IPS-18a (cell line): ENCODE measurements at regions not wholly inside any gene's neighbourhood (a gene's known extent, or its start where the extent isn't known, plus 50 kb on each side); places are given as distances from the start of the nearest gene placed in this dataset.

Experiments used
- H3K27ac ChIP-seq: one replicate; pipeline ENCODE4 v1.5.1; 2013; ENCODE audit warnings: low read length
- H3K27me3 ChIP-seq: one replicate; pipeline ENCODE4 v1.6.1; 2013; ENCODE audit warnings: mild to moderate bottlenecking, low read length; ENCODE audit not compliant: control insufficient read depth, insufficient read depth
- H3K36me3 ChIP-seq: one replicate; pipeline ENCODE4 v1.6.1; 2013; ENCODE audit warnings: low read depth, low read length; ENCODE audit not compliant: control insufficient read depth
- H3K4me1 ChIP-seq: one replicate; pipeline ENCODE4 v1.6.1; 2013; ENCODE audit warnings: low read depth, low read length; ENCODE audit not compliant: control insufficient read depth
- H3K4me3 ChIP-seq: one replicate; pipeline ENCODE4 v1.5.1; 2013; ENCODE audit warnings: low read length
- H3K9ac ChIP-seq: one replicate; pipeline ENCODE4 v1.6.1; 2013; ENCODE audit warnings: mild to moderate bottlenecking, low read length, moderate library complexity
- H3K9me3 ChIP-seq: one replicate; pipeline ENCODE4 v1.6.1; 2013; ENCODE audit warnings: low read depth, low read length; ENCODE audit not compliant: control insufficient read depth

- Histone ChIP-seq H3K4me1 (no peaks in the 10 kb centered on the region), H3K36me3 (no peaks in the 10 kb centered on the region), H3K27ac (no peak overlapping the region), H3K9me3 (no peaks in the 10 kb centered on the region), H3K27me3 (no peaks in the 10 kb centered on the region), H3K9ac (no peak overlapping the region), H3K4me3 (no peak overlapping the region)
Observed at GRCh38 chr5:89280103-89281037, 397.4 kb upstream of the MEF2C start.

GRCh38 chr5:89279391-89280036, 396.5 kb upstream of the MEF2C start:
- Histone ChIP-seq H3K27me3 (no peaks in the 10 kb centered on the region), H3K4me1 (no peaks in the 10 kb centered on the region), H3K27ac (no peak overlapping the region), H3K4me3 (no peak overlapping the region), H3K9ac (no peak overlapping the region), H3K36me3 (no peaks in the 10 kb centered on the region), H3K9me3 (no peaks in the 10 kb centered on the region)

GRCh38 chr5:89277816-89278215, 394.8 kb upstream of the MEF2C start:
- H3K9me3 ChIP-seq: no peaks in the 10 kb centered on the region
- H3K36me3 ChIP-seq: no peaks in the 10 kb centered on the region
- H3K4me1 ChIP-seq: no peaks in the 10 kb centered on the region
- H3K27me3 ChIP-seq: no peaks in the 10 kb centered on the region
- no peak overlapping the region for H3K27ac ChIP-seq
- H3K4me3 ChIP-seq: no peak overlapping the region
- H3K9ac ChIP-seq: no peak overlapping the region

GRCh38 chr5:89276566-89277305, 393.8 kb upstream of the MEF2C start:
- H3K4me1 ChIP-seq: no peaks in the 10 kb centered on the region
- H3K9ac ChIP-seq: no peak overlapping the region
- H3K27me3 ChIP-seq: no peaks in the 10 kb centered on the region
- H3K9me3 ChIP-seq: no peaks in the 10 kb centered on the region
- H3K4me3 ChIP-seq: no peak overlapping the region
- no peak overlapping the region for H3K27ac ChIP-seq
- no peaks in the 10 kb centered on the region for H3K36me3 ChIP-seq

- no peaks in the 10 kb centered on the region for H3K36me3 ChIP-seq
- H3K9ac ChIP-seq: no peak overlapping the region
- no peaks in the 10 kb centered on the region for H3K27me3 ChIP-seq
- no peak overlapping the region for H3K4me3 ChIP-seq
- H3K4me1 ChIP-seq: no peaks in the 10 kb centered on the region
- H3K27ac ChIP-seq: no peak overlapping the region
- no peaks in the 10 kb centered on the region for H3K9me3 ChIP-seq
Observed at GRCh38 chr5:89275066-89275855, 392.3 kb upstream of the MEF2C start.

GRCh38 chr5:89273289-89273688, 390.3 kb upstream of the MEF2C start:
- H3K9ac ChIP-seq: no peak overlapping the region
- no peaks in the 10 kb centered on the region for H3K4me1 ChIP-seq

GRCh38 chr5:89270901-89271300, 387.9 kb upstream of the MEF2C start:
- no peaks in the 10 kb centered on the region for H3K27me3 ChIP-seq
- no peaks in the 10 kb centered on the region for H3K4me1 ChIP-seq
- H3K9ac ChIP-seq: no peak overlapping the region
- no peaks in the 10 kb centered on the region for H3K36me3 ChIP-seq
- H3K4me3 ChIP-seq: no peak overlapping the region
- no peaks in the 10 kb centered on the region for H3K9me3 ChIP-seq
- H3K27ac ChIP-seq: no peak overlapping the region

More at GRCh38 chr5:89273289-89273688, 390.3 kb upstream of the MEF2C start:
- H3K36me3 ChIP-seq: no peaks in the 10 kb centered on the region
- H3K4me3 ChIP-seq: no peak overlapping the region
- H3K27ac ChIP-seq: no peak overlapping the region
- no peaks in the 10 kb centered on the region for H3K9me3 ChIP-seq
- no peaks in the 10 kb centered on the region for H3K27me3 ChIP-seq

GRCh38 chr5:89269721-89270120, 386.7 kb upstream of the MEF2C start:
- Histone ChIP-seq H3K27ac (no peak overlapping the region), H3K36me3 (no peaks in the 10 kb centered on the region), H3K27me3 (no peaks in the 10 kb centered on the region), H3K4me1 (no peaks in the 10 kb centered on the region), H3K9me3 (no peaks in the 10 kb centered on the region), H3K9ac (no peak overlapping the region), H3K4me3 (no peak overlapping the region)

GRCh38 chr5:89268460-89268859, 385.5 kb upstream of the MEF2C start:
- Histone ChIP-seq H3K27ac (no peak overlapping the region), H3K36me3 (no peaks in the 10 kb centered on the region), H3K9ac (no peak overlapping the region), H3K4me3 (no peak overlapping the region), H3K9me3 (no peaks in the 10 kb centered on the region), H3K27me3 (no peaks in the 10 kb centered on the region), H3K4me1 (no peaks in the 10 kb centered on the region)

GRCh38 chr5:89267788-89268187, 384.8 kb upstream of the MEF2C start:
- H3K9me3 ChIP-seq: no peaks in the 10 kb centered on the region
- H3K27ac ChIP-seq: no peak overlapping the region
- no peak overlapping the region for H3K9ac ChIP-seq
- H3K27me3 ChIP-seq: no peaks in the 10 kb centered on the region
- H3K4me3 ChIP-seq: no peak overlapping the region
- no peaks in the 10 kb centered on the region for H3K36me3 ChIP-seq
- no peaks in the 10 kb centered on the region for H3K4me1 ChIP-seq
